ENCODE measurements at regions not wholly inside any gene's neighbourhood (a gene's known extent, or its start where the extent isn't known, plus 50 kb on each side); places are given as distances from the start of the nearest gene placed in this dataset.

- TF ChIP-seq PATZ1 (tag by site-specific recombination; IDR thresholded peaks at IDR 0.05) (no peak), ZNF707 (tag by site-specific recombination; IDR thresholded peaks at IDR 0.05) (no peak), ZNF280C (tag by site-specific recombination; IDR thresholded peaks at IDR 0.05) (no peak), ZNF521 (tag by site-specific recombination; IDR thresholded peaks at IDR 0.05) (no peak), ZNF146 (tag by site-specific recombination; IDR thresholded peaks at IDR 0.05) (no peak), ZNF155 (tag by site-specific recombination; IDR thresholded peaks at IDR 0.05) (no peak), IKZF3 (tag by site-specific recombination; IDR thresholded peaks at IDR 0.05) (no peak), ZNF518A (tag by site-specific recombination; conservative IDR thresholded peaks at IDR 0.05; ENCODE audit: low read depth) (no peak)
Observed at GRCh38 chr2:62382757-62383156, 123.2 kb downstream of the TMEM17 start (continued).

GRCh38 chr2:62382122-62382521 is 123.9 kb downstream of the TMEM17 start:
- Histone ChIP-seq H3K27ac (ENCODE audit: extremely low read depth, low read depth, low read length) (no peak overlapping the region), H3K9me3 (ENCODE audit: control insufficient read depth, insufficient read depth, low read depth, low read length) (no peaks in the 10 kb centered on the region), H3K4me1 (ENCODE audit: control insufficient read depth, insufficient read depth, low read length) (peaks cover 4% of the 10 kb centered on the region; the same call in 1 of the 2 replicates), H3K36me3 (ENCODE audit: control insufficient read depth in 2 of 2, insufficient read depth in 1 of 2, low read length in 2 of 2) (no peaks in the 10 kb centered on the region), H3K4me3 (ENCODE audit: low read depth, low read length) (no peak overlapping the region)
- TF ChIP-seq ZNF214 (tag by site-specific recombination; IDR thresholded peaks at IDR 0.05; ENCODE audit: borderline replicate concordance) (no peak), ZNF350 (tag by site-specific recombination; IDR thresholded peaks at IDR 0.05) (no peak), ZSCAN4 (tag by site-specific recombination; IDR thresholded peaks at IDR 0.05) (no peak), ZNF221 (tag by site-specific recombination; IDR thresholded peaks at IDR 0.05; ENCODE audit: borderline replicate concordance) (no peak), HOXC10 (CRISPR knock-in tag; IDR thresholded peaks at IDR 0.05) (no peak), ZNF830 (tag by site-specific recombination; IDR thresholded peaks at IDR 0.05; ENCODE audit: low read depth) (no peak), ZNF76 (tag by site-specific recombination; IDR thresholded peaks at IDR 0.05; ENCODE audit: borderline replicate concordance, low read depth) (no peak), ZNF10 (tag by site-specific recombination; IDR thresholded peaks at IDR 0.05) (no peak), REST (tag by site-specific recombination; IDR thresholded peaks at IDR 0.05) (no peak), ZNF335 (tag by site-specific recombination; conservative IDR thresholded peaks at IDR 0.05) (no peak), ZNF571 (tag by site-specific recombination; IDR thresholded peaks at IDR 0.05) (no peak), ZNF341 (tag by site-specific recombination; IDR thresholded peaks at IDR 0.05; ENCODE audit: low read depth) (no peak)
- ChIA-PET CTCF (interaction anchor here (0.6 kb wide), 1 partner anchor 413 kb away, joined by 3 read pairs; no protein-coding TSS in a partner anchor), POLR2A (no interaction called here)

Measured in HEK293 (cell line).